Suppressor macrophage (primary cell): ENCODE measurements at regions not wholly inside any gene's neighbourhood (a gene's known extent, or its start where the extent isn't known, plus 50 kb on each side); places are given as distances from the start of the nearest gene placed in this dataset.
"Not testable (repeated sequence)": the region's sequence is repeated elsewhere in the genome, so short reads cannot be mapped to it uniquely, and the experiment has no call there.

ENCODE experiments used
- DNase-seq, 4 experiments: peaks; one replicate each; pipeline ENCODE4 v3.0.0-alpha.2; 2020 to 2022

DNA sequence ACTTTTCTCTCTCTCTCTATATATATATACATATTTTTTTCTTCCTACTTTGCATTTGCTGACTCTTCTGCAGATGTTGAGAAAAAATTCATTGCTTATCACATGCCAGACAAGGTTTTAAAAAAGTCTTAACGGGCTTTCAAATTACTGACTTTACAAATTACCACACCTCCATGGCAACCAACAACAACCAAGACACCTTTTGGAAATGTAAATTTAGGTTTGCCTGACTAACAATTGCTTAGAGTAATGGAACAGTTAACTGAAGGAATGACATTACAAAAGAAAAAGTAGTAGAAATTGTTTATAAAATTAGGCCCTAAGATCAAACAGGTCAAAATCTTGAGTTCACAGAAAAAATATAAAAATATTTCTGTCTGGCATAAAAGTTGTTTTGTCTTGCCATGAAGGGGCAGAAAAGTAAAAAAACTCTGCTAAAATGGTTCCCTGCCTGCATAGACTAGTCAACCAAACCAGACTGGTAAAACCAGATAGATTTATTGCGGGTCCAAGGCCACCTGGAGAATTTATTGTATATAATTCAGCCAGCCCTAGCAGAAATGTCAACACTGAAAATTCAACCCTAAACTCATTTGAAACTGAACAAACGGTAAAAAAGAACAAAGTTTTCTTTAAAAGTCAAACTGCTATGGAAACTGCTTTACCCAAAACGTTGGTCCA lies 92.8 kb upstream of the FRMD1 start:
- no peak for DNase-seq

DNA sequence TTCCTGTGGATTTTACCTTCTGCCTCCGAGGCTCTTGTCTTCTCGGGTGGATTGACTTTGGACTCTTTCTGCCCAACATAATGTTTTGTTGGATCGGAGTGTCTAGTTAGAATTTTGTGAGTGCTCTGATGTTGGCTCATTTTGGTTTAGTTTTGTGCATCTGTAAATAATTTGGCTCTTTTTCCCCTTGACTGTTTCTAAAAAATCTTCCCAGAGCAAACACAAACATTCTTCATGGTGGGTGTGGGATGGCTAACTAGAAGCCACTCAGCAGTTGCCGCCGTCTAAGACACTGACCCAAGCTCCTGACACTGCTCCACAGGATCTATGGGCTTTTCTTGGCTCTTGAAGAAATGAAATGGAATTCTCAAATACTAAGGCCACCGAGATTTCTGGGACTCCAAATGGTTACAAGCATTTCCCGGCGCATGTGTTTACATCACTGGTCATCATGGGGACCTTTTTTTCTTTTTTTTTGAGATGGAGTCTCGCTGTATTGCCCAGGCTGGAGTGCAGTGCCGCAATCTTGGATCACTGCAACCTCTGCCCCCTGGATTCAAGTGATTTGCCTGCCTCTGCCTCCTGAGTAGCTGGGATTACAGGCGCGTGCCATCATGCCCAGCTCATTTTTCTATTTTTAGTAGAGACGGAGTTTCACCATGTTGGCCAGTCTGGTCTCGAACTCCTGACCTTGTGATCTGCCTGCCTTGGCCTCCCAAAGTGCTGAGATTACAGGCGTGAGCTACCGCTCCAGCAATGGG lies 92.0 kb upstream of the FRMD1 start:
- no peak for DNase-seq

DNA sequence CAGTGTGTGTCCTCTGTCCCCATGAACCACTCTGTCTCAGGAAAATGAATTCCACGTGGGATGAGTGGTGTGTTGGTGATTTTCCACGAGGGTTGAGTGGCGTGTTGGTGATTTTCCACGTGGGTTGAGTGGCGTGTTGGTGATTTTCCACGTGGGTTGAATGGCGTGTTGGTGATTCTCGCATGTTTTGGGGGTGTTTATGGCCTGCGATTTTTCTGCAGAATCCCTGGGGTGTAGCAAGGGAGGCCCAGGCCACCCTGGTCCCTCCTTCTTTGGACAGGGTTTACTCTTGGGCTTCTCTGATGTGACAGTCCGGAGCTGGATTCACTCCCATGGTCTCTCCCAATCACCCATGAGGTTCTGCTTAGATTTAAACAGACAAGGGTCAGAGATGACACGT lies 90.6 kb upstream of the FRMD1 start:
- no peak for DNase-seq

DNA sequence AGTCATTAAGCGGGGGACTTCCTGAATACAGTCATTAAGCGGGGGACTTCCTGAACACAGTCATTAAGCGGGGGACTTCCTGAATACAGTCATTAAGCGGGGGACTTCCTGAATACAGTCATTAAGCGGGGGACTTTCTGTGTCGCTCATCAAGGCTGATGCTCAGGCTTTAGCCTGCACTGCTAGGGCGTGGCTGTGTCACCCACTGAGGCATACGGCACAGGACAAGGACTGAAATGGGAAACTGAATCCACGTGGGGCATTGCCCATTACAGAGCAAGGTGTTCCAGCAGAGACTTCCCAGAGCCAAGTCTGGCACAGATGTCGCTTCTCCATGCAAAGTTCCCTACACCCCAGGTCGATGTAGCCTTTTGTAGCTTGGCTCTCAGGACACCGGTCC lies 89.9 kb upstream of the FRMD1 start:
- DNase-seq = not testable (repeated sequence)

DNA sequence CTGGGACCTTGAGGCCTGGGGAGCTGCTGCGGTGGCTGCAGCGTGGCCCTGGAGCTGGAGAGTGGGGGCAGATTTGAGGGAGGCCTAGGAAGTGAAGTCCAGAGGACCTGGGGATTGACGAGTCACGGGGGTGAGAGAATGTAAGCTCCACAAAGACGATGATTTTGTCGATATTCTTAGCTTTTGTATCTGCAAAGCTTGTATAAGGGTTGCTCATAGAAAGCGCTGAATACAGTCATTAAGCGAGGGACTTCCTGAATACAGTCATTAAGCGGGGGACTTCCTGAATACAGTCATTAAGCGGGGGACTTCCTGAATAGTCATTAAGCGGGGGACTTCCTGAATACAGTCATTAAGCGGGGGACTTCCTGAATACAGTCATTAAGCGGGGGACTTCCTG lies 89.3 kb upstream of the FRMD1 start:
- DNase-seq = not testable (repeated sequence)

DNA sequence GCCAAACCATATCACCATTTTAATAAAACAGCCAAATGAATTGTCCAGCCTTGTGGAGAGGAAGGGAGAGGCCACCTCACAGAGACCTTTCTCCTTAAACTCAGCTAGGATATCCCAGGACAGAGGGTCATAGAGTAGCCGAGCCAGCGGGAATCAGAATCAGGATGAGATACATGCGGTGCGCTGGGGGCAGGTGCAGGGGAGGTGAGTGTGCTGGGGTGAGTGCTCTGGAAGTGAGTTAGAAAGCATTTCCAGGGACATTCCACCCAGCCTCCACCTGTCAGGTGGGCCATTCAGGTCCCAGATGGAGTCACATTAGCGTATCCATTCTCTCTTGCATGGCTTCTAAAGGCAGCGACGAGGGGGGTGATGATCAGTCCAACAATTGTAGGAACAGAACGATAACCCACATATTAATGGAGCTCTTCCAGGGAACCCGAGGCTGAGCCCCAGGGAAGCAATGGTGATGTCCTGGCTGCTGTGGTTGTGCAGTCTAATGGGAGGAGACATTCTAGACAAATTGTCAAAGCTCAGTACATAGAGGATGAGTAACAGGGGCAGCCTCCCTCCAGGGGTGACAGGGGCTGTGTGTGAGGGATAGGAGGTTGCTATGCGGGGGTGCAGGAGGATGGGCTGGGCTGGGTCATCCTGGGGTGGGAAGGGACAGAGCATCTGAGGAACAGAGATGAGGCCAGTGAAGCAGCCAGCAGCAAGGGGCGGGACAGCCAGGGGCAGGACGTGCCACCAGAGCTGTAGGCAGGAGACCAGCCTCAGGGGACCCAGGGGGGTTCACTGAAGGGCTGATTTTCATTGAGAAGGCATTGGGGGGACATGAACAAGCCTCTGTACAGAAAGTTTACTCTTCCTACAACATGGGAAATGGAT lies 88.7 kb upstream of the FRMD1 start:
- DNase-seq = no peak

DNA sequence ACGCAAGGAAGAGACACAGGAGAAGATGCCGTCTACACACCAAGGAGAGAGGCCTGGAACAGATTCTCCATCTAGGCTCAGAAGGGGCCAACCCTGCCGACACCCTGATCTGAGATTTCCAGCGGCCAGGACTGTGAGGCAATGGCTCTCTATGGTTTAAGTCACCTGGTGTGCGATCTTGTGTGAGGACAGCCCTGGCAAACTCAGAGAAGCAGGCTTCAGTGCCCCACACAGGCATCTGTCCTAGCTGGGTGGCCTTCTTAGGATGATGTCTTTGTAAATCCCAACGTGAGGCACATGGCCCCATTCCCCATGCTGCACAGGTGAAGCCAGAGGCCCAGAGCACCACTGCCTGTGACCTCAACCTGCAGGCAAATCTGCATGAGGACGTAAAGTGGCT lies 87.6 kb upstream of the FRMD1 start:
- no peak for DNase-seq

DNA sequence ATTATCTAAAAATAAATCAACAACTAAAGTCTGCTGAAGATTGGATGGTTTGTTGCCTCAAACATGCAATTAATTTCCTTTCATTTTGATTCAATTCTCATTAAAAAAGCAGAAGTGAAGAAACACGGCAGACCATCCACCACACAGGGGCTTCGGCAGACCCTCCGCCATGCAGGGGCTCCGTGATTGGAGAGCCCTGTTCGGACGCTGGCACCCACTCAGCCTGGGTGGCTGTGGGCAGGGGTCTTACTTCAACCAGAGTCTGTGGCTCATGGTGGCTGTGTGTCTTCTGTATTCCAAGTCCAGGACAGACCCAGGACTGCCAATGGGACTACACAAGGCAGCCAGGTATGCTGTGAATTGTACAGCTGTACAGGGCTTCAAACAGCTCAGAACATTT lies 86.9 kb upstream of the FRMD1 start:
- no peak for DNase-seq

DNA sequence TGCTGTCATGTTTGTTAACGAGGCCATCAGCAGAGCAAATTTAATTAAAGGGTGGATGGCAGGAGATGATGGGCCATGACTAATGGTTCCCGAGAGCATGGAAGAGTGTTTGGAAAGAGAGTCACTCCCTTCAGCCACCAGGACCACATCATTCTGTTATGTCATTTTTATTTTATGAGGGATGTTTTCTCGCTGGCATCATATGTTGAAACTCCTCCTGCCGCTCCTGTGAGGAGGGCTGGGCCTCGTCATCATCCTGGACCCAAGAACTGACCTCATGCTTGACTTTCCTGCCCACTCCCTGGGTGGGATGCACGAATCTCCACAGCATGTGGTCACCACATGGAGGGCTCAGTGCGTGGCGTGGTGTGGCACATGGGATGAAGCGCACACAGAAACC lies 86.4 kb upstream of the FRMD1 start:
- no peak for DNase-seq

DNA sequence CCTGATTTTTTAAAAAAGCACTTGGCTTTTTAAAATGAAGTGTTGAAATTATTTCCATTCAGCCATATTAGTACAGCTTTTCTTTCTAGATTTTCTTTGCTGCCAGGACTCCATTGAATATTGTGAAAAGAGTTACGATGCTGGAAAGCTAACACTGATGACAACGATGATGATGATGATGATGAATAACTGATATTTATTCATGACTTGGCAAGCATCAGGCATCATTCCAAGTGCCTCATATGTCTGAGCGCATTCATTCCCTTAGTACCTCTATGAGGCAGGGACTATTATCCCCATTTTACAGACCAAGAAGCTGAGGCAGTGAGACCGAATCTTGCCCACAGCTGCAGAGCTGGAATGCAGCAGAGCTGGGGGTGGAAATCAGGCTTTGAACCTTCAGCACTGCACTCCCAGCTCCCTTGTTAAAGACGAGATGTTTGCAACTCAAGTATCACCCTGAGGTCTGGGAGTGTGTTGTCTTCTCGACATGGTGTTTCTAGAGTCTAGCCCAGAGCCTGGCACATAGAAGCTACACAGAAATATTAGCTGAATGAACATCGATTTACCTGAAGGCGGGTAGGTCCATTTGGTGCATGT lies 85.5 kb upstream of the FRMD1 start:
- DNase-seq = no peak

DNA sequence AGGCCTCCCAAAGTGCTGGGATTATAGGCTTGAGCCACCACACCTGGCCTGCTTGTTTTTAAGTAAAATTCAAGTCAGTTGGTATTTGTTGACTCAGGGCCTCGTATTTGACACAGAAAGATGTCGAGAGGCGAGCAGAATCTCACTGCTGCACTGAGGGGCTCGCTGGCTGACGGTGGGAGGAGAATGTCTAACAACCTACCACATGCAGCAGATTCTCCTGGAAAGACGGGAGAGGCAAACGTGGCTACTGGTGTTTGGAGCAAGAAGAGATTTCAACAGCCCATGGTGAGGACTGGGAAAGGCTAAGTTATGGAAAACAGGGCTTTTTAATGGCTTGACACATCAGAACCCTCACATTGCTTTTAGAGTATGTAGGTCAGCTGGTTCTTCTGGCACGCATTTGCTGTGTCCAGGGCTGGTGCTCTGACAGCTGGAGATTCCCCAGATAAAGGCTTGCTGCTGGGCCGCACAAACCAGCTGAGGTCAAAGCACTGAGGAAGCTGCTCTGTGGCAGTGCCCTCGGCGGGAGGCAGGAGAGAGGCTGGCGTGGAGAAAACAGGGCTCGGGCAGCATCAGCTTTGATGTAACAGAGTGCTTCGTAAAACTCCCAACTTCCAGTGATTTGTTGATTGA lies 84.2 kb upstream of the FRMD1 start:
- no peak for DNase-seq

DNA sequence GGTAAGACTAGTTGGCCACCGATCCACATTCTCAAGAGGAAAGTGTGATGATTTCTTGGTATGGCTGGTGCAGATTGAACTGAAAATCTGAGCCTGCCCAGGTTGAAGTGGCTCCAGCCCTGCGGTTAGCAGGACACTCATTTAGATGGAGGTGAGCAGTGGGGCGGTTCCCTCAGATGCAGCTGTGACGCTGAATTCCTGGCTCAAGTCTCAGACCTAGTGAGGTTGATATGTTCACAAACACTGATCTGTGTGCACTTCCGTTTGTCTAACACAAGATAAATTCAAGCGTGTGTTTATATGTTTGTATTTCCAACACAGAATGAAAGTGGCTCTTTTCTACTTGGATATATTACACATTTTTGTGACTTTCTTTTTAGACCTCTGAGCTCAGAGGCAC lies 83.4 kb upstream of the FRMD1 start:
- no peak for DNase-seq

DNA sequence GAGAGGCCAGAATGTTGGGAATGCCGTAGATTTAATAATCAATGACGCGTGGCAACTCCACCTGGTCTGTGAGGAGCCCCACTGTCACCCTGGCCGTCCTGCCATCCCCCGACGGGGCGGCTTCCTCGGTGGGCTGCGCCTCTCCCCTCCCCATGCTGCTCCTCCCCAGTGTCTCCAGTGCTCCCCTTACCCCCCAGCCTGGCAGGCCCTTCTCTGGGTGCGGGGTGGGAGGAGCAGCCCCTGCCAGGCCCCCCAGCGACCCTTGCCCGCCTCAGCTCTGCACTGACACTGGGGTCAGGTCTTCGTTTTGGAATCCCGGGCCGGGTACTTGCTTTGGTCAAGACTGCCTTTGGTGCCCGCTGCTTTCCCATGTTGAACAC lies 82.3 kb upstream of the FRMD1 start:
- no peak for DNase-seq

DNA sequence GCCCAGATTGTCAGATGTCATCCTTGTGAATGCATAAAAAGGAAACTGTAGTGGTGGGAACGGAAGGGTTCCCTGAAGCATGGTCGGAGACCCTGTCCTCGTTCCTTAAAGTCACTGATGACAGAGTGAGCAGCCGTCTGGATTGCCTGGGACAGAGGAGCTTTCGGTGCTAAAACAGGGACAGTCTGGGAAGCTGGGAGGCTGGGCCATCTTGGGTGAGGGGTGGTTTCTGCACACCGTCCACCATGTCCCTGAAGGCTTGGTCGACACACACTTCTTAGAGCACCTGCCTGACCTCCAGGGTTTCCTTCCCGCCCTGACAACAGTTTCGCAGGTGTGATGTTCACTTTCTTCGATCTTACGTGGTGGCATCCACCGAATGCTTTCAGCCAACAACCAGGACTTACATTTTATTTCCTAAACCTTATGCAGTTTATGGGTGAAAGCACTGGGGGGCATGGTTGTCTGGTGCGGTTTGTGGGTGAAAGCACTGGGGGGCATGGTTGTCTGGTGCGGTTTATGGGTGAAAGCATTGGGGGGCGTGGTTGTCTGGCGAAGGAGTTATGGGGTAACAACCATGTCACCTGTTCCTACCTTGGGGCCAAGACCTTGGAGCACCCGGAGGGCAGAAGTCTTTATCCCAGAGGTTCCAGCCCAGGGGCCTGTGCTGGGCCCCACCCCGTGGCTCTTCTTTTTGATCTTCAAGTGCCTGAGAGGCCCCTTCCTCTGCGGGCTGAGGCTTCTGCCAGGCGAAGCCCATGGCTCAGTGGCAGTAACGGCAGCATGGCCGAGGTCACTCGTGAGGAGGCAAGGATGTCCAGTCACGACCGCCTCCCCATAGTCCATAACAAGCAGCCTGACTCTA lies 81.7 kb upstream of the FRMD1 start:
- no peak for DNase-seq

DNA sequence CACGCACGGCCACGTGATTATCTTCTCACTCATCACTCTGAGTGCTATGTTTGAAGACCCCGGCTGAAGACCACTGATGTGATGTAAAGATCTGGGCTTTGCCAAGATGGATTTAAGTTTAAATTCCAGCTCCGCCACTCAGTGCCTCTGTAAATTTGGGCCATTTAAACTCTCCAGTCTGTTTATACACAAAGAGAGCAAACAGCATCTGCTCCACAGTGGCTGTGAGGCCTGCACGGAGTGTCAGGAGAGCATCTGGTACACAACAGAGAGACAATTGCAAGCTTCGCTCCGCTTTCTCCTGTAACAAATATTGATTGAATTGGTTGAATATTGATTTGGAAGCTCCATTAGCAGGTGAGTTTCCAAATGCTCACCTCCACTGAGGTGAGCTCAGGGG lies 80.5 kb upstream of the FRMD1 start:
- no peak for DNase-seq

DNA sequence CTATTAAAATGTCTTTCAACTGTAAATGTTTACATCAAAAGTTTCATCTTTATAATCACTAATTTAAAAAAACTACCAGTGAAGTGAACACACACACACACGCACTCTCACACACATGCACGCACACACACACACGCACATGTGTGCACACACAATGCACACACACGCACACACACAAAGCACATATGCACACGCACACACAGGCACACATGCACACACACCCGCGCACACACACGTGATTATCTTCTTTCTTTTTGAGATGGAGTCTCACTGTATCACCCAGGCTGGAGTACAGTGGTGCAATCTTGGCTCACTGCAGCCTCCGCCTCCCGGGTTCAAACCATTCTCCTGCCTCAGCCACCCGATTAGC lies 80.0 kb upstream of the FRMD1 start:
- no peak for DNase-seq

DNA sequence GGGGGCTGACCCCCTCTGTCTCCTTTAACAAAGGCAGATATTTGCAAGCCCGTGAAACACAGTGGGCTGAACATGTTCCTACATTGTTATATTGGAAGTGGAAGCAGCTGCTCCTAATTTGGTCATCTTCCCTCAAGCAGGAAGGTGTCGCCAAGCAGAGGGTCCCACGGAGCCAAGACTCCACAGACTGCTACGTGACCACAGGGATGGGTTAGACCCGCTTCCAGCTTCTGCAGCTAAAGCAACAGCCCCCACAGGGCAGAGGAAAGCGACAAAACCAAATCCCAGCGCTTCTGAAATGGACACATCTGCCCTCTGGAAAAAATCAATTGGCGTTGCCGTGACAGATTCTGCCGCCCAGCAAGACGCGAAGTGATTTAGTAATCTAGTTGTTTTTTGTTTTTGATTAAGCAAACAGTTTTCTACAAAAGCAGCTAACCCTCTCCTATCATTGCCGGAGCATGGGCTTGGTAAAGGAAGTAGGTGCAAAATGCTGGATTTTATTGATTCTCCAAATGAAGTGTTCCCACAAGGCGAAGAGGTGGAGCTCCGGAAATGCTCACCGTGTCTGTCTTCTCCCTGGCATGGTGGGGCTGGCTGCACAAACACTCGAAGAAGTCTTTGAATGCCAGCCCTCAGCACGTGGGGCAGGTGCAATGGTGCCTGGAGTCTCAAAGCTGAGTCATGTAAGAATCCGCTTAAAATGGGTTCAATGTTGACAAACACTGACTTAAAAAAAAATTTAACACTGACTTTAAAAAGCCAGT lies 79.4 kb upstream of the FRMD1 start:
- DNase-seq = no peak

DNA sequence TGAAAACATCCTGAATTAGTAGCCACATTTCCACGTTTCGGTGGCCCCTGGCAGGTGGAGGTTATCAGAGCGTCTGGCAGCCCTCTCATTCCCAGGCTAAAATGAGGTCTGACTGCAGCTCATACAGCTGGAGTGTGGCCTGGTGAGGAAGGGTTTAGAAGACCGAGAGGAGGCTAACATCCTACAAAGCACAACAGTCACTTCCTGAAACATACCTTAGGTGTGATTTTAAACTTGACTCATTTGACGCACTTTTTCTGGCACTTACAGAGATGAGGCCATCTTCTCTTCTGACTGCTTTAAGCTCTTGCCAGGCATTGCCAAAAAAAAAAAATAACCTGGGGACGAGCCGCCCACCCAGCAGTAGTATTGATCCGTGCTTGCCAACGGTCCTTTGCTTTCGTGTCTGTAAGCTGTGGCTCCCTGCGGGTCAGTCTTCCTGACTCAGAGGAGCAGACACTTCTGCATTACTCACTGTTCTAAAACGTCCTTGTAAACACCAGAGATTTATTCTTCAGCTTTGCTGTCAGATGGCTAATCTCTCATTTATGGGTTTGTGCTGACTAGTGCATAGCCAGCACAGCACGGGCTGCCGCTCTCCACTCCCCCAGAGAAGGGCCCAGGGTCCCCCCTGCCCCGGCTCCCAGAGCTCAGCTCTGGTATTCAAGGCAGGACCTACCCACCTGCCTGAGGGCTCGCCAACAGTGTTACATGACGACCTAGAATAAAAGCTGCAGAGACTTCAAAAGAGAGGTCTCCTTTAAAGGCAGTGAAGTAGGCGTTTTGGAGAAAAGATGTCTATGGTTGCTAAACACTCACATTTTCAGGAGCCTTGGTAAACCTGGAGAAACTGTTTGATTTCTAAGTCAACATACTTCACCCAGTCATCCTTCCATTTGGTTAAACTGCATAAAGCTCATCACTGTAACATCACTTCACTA lies 78.5 kb upstream of the FRMD1 start:
- DNase-seq = no peak

DNA sequence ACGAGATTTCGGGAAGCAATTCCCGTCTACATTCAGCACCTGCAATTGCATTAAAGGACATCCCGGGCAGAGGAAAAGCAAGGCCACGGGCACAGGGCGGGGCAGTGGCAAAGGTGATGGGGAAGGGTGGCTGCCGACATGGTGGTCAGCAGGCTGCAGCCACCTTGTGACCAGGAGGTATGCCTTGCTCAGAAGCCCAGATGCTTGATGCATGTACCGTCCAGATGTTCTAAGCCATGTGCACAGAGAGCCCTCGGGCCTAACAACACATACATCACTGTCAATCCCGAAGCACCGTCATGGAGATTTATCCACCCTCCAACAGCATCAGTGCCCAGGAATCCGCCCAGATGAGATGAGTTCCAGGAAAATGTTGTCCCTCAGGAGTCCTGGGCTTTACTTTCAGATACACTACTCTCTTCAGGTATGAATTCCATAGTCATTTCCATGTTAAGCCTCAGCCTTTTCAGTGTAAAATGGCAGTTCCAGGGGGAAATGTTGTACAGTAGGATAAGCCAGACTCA lies 77.8 kb upstream of the FRMD1 start:
- no peak for DNase-seq
